ENCODE measurements at regions not wholly inside any gene's neighbourhood (a gene's known extent, or its start where the extent isn't known, plus 50 kb on each side); places are given as distances from the start of the nearest gene placed in this dataset.

- H3K27me3 ChIP-seq (ENCODE audit: insufficient read depth, low read depth, severe bottlenecking), result no peaks in the 10 kb centered on the region
- DNase-seq, result no peak
- H3K4me3 ChIP-seq (ENCODE audit: low read depth, low read length), result no peak overlapping the region
- H3K27ac ChIP-seq, result no peak overlapping the region
- no peaks in the 10 kb centered on the region for H3K9me3 ChIP-seq (ENCODE audit: severe bottlenecking)
- no peaks in the 10 kb centered on the region for H3K36me3 ChIP-seq
- TF ChIP-seq CTCF (IDR thresholded peaks at IDR 0.05; ENCODE audit: low read depth, low read length), result no peak
Observed at GRCh38 chr2:160968183-160968582, 192.0 kb upstream of the TANK start.

GRCh38 chr2:160970052-160970965 is 189.9 kb upstream of the TANK start:
- no peak overlapping the region for H3K4me3 ChIP-seq (ENCODE audit: low read depth, low read length)

GRCh38 chr2:160973991-160974390 is 186.2 kb upstream of the TANK start:
- H3K27ac ChIP-seq, result no peak overlapping the region
- no peaks in the 10 kb centered on the region for H3K27me3 ChIP-seq (ENCODE audit: insufficient read depth, low read depth, severe bottlenecking)
- DNase-seq, result no peak
- TF ChIP-seq CTCF (IDR thresholded peaks at IDR 0.05; ENCODE audit: low read depth, low read length), result no peak
- no peaks in the 10 kb centered on the region for H3K36me3 ChIP-seq
- H3K9me3 ChIP-seq (ENCODE audit: severe bottlenecking), result no peaks in the 10 kb centered on the region
- no peak overlapping the region for H3K4me3 ChIP-seq (ENCODE audit: low read depth, low read length)

More at GRCh38 chr2:160970052-160970965, 189.9 kb upstream of the TANK start:
- DNase-seq, result peak; percentile 21
- no peaks in the 10 kb centered on the region for H3K36me3 ChIP-seq
- H3K27me3 ChIP-seq (ENCODE audit: insufficient read depth, low read depth, severe bottlenecking), result no peaks in the 10 kb centered on the region
- H3K27ac ChIP-seq, result no peak overlapping the region
- peak; percentile 36; the same call in 1 of the 2 replicates for TF ChIP-seq CTCF (IDR thresholded peaks at IDR 0.05; ENCODE audit: low read depth, low read length)
- no peaks in the 10 kb centered on the region for H3K9me3 ChIP-seq (ENCODE audit: severe bottlenecking)

GRCh38 chr2:160974803-160975202 is 185.4 kb upstream of the TANK start:
- no peak overlapping the region for H3K27ac ChIP-seq
- no peak for TF ChIP-seq CTCF (IDR thresholded peaks at IDR 0.05; ENCODE audit: low read depth, low read length)

GRCh38 chr2:160976797-160977196 is 183.4 kb upstream of the TANK start:
- Histone ChIP-seq H3K9me3 (ENCODE audit: severe bottlenecking) (no peaks in the 10 kb centered on the region), H3K27ac (no peak overlapping the region), H3K4me3 (ENCODE audit: low read depth, low read length) (no peak overlapping the region), H3K36me3 (no peaks in the 10 kb centered on the region), H3K27me3 (ENCODE audit: insufficient read depth, low read depth, severe bottlenecking) (no peaks in the 10 kb centered on the region)
- no peak for TF ChIP-seq CTCF (IDR thresholded peaks at IDR 0.05; ENCODE audit: low read depth, low read length)
- no peak for DNase-seq

More at GRCh38 chr2:160974803-160975202, 185.4 kb upstream of the TANK start:
- no peaks in the 10 kb centered on the region for H3K36me3 ChIP-seq
- no peak for DNase-seq
- no peaks in the 10 kb centered on the region for H3K9me3 ChIP-seq (ENCODE audit: severe bottlenecking)
- H3K27me3 ChIP-seq (ENCODE audit: insufficient read depth, low read depth, severe bottlenecking), result no peaks in the 10 kb centered on the region
- H3K4me3 ChIP-seq (ENCODE audit: low read depth, low read length), result no peak overlapping the region
